ENCODE measurements at regions not wholly inside any gene's neighbourhood (a gene's known extent, or its start where the extent isn't known, plus 50 kb on each side); places are given as distances from the start of the nearest gene placed in this dataset.
"Not testable (repeated sequence)": the region's sequence is repeated elsewhere in the genome, so short reads cannot be mapped to it uniquely, and the experiment has no call there.

DNA sequence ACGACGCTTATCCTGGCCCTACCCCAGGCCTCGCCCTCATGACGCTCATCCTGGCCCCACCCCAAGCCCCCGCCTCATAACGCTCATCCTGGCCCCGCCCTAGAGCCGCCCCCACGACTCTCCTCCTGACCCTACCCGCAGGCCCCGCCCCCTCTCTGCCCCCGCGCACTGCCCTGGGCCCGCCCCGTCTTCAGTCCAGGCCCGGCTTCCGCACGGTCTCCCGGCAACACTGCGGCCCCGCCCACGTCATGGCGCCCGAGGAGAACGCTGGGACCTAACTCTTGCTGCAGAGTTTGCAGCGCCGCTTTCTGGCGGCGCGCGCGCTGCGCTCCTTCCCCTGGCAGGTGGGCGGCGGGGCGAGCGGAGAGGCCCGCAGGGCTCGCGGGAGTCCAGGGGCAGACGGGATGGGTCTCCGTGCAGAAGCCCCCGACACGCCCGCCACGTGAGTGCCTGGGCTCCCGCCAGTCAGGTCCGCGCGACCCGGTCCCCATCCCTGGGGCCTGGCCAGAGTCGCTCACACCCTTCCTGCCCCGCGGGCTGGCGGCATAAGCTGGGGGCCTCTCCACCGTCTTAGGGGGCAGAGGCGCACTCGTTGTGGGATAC, 52.5 kb upstream of the ROPN1B start:
- DNase-seq (peak in 1 of 5 donors; percentile 98), ATAC-seq (peak; percentile 99 to 100 (median 100))
- TF ChIP-seq, protein P1, sequence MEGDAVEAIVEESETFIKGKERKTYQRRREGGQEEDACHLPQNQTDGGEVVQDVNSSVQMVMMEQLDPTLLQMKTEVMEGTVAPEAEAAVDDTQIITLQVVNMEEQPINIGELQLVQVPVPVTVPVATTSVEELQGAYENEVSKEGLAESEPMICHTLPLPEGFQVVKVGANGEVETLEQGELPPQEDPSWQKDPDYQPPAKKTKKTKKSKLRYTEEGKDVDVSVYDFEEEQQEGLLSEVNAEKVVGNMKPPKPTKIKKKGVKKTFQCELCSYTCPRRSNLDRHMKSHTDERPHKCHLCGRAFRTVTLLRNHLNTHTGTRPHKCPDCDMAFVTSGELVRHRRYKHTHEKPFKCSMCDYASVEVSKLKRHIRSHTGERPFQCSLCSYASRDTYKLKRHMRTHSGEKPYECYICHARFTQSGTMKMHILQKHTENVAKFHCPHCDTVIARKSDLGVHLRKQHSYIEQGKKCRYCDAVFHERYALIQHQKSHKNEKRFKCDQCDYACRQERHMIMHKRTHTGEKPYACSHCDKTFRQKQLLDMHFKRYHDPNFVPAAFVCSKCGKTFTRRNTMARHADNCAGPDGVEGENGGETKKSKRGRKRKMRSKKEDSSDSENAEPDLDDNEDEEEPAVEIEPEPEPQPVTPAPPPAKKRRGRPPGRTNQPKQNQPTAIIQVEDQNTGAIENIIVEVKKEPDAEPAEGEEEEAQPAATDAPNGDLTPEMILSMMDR (IDR thresholded peaks at IDR 0.05) = peak in 7 of 12 donors; percentile 10 to 53 (median 36)
- TF ChIP-seq POLR2A (IDR thresholded peaks at IDR 0.05) = no peak
- Histone ChIP-seq H3K27ac (peak overlapping the region in 11 of 12 donors; percentile 53 to 95 (median 87)), H3K9me3 (no peaks in the 10 kb centered on the region), H3K4me3 (peak overlapping the region; percentile 56 to 98 (median 78)), H3K4me1 (peaks cover 0 to 15% (median 6%) of the 10 kb centered on the region in 12 donors), H3K36me3 (no peaks in the 10 kb centered on the region), H3K27me3 (no peaks in the 10 kb centered on the region)
- intact Hi-C loops (cut with DNase I) = loop anchor here in 1 of 10 donors (10.0 kb wide), 1 partner anchor 152 kb away; no protein-coding TSS in a partner anchor
- 0 to 1% (median 0%) methylated on average over 28 to 58 of the region's 58 CpGs for WGBS, 4 donors

DNA sequence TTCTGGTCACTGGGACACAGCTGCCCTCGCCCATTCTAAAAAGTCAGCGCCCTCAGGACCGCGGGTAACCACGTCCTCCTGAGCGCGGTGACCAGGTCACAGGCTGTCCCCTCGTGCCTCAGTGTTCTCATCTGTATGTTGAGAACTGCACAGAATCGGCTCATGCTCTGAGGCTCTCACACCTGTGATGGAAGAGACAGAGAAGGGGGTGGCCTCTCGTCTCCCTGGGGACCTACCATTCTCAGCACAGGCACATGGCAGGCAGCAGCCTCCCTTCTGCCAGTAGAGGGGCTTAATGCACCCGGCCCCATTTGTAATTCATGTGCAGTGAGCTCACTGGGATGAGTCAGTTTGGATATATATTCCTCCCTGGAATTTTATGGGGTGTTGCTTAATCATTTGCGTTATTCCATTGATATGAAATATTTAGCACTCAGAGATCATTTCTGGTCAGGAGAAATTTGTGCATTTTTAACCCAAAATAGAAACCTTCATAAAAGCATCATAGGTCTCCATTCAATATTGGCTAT, 51.9 kb upstream of the ROPN1B start:
- Histone ChIP-seq H3K4me1 (peaks cover 0 to 15% (median 6%) of the 10 kb centered on the region in 12 donors), H3K4me3 (peak overlapping the region; percentile 56 to 98 (median 78)), H3K27ac (peak overlapping the region in 10 of 12 donors; percentile 49 to 95 (median 77))
- intact Hi-C loops (cut with DNase I) = loop anchor here in 1 of 10 donors (10.0 kb wide), 1 partner anchor 152 kb away; no protein-coding TSS in a partner anchor
- DNase-seq, H3K27me3 ChIP-seq, ATAC-seq, H3K36me3 ChIP-seq, H3K9me3 ChIP-seq: not testable (repeated sequence)
- 2 to 5% (median 5%) methylated on average over 12 of the region's 12 CpGs for WGBS, 4 donors

DNA sequence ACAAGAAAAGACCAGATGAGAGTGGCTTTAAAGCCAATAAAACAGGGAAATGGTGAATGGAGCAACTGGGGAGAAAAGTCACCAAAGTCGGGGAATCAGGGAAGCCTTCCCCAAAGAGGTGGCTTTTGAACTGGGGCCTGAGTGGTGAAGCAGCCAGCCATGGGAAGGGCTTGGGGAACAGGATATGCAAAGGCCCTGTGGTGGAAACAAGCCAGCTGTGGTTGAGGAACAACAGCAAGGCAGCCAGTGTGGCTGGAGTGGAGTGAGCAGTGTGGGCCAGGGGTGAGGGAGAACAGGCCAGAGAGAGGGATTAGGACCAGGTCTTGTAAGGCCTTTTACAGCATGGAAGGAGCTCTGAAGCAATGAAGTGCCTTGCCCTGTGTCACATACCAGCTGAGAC, 51.0 kb upstream of the ROPN1B start:
- not testable (repeated sequence) for H3K9me3 ChIP-seq, H3K4me3 ChIP-seq, H3K27ac ChIP-seq, H3K36me3 ChIP-seq, ATAC-seq, H3K27me3 ChIP-seq, DNase-seq
- intact Hi-C loops (cut with DNase I) = loop anchor here in 1 of 10 donors (10.0 kb wide), 1 partner anchor 153 kb away; no protein-coding TSS in a partner anchor
- 88 to 100% (median 95%) methylated on average over 1 of the region's 1 CpG for WGBS, 4 donors
- H3K4me1 ChIP-seq = peaks cover 0 to 15% (median 6%) of the 10 kb centered on the region in 12 donors

DNA sequence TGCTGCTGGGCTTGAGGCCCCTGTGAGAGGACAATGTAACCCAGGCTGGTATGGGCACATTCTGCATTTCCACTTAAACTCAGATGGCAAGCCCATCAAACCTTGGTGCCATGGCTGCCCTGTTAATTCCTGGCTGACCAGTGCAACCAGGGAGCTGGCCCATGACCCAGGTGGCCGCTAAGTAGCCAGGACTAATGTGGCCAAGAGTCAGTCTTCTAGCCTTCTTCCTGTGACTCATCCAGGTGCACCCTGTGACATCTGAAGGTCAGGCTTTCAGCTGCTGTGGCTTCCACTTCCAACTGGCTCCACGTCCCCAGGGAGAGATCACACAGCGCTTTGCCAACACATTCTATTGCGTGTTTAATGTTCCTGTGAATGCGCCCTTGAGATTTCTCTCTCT, 50.5 kb upstream of the ROPN1B start:
- not testable (repeated sequence) for H3K27me3 ChIP-seq, H3K36me3 ChIP-seq, H3K27ac ChIP-seq, H3K4me3 ChIP-seq, DNase-seq, H3K9me3 ChIP-seq, ATAC-seq
- 57 to 64% (median 61%) methylated on average over 4 to 5 of the region's 5 CpGs for WGBS, 4 donors
- intact Hi-C loops (cut with DNase I) = loop anchor here in 1 of 10 donors (10.0 kb wide), 1 partner anchor 154 kb away; no protein-coding TSS in a partner anchor
- H3K4me1 ChIP-seq = peaks cover 0 to 15% (median 6%) of the 10 kb centered on the region in 12 donors

DNA sequence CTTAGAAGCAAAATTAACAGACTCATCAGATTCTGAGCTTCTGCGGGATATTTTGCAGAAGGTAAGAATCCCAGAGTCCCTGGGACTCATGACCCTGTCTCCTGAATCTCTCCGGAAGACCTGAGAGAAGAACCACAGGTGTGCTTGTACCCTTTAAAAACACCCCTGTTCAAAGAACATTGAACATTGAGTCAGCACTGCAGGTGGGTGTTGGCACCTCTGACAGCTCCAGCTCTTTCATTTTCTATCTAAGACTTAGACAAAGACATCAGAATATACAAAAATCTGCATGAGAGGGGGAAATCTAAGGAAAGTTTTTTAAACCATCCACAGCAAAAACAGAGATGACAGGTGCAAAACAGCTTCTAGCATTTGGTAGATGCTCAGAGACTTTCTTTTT, 50.1 kb upstream of the ROPN1B start:
- peaks cover 0 to 15% (median 6%) of the 10 kb centered on the region in 12 donors for H3K4me1 ChIP-seq
- not testable (repeated sequence) for H3K4me3 ChIP-seq, H3K27ac ChIP-seq, H3K9me3 ChIP-seq, H3K36me3 ChIP-seq, H3K27me3 ChIP-seq, DNase-seq, ATAC-seq
- 82 to 97% (median 91%) methylated on average over 2 of the region's 2 CpGs for WGBS, 4 donors
- intact Hi-C loops (cut with DNase I) = loop anchor here in 1 of 10 donors (10.0 kb wide), 1 partner anchor 154 kb away; no protein-coding TSS in a partner anchor

MicroRNAs encoded in the stretch of these regions (microRNA counts, 767-probe panel; counts per million panel counts)
- 0 to 71.6 counts per million in 2 donors for microRNA hsa-miR-548i

Small RNA genes lying in the stretch of these regions (microRNA-seq; reads per million reads assigned to microRNA genes)
- 0 reads per million in 4 donors for gene MIR548I1

Data from heart left ventricle (tissue), 16 donors.